ENCODE measurements at regions not wholly inside any gene's neighbourhood (a gene's known extent, or its start where the extent isn't known, plus 50 kb on each side); places are given as distances from the start of the nearest gene placed in this dataset.

GRCh38 chrX:112968351-112969133 lies 127.9 kb upstream of the AMOT start:
- Histone ChIP-seq H3K27me3 (ENCODE audit: insufficient read depth, low read depth) (no peaks in the 10 kb centered on the region), H3K4me2 (no peak overlapping the region), H3K27ac (no peak overlapping the region), H3K4me3 (IDR thresholded peaks at IDR 0.05; ENCODE audit: insufficient read depth, low read depth, low read length) (no peak overlapping the region), H2AFZ (ENCODE audit: low read depth) (no peak overlapping the region), H4K20me1 (ENCODE audit: insufficient read depth) (no peaks in the 10 kb centered on the region), H3K4me1 (ENCODE audit: low read depth, poor library complexity, severe bottlenecking) (no peaks in the 10 kb centered on the region), H3K9ac (no peak overlapping the region), H3K79me2 (ENCODE audit: insufficient read depth, low read depth) (no peaks in the 10 kb centered on the region), H3K36me3 (ENCODE audit: insufficient read depth) (no peaks in the 10 kb centered on the region)
- TF ChIP-seq, protein P1, sequence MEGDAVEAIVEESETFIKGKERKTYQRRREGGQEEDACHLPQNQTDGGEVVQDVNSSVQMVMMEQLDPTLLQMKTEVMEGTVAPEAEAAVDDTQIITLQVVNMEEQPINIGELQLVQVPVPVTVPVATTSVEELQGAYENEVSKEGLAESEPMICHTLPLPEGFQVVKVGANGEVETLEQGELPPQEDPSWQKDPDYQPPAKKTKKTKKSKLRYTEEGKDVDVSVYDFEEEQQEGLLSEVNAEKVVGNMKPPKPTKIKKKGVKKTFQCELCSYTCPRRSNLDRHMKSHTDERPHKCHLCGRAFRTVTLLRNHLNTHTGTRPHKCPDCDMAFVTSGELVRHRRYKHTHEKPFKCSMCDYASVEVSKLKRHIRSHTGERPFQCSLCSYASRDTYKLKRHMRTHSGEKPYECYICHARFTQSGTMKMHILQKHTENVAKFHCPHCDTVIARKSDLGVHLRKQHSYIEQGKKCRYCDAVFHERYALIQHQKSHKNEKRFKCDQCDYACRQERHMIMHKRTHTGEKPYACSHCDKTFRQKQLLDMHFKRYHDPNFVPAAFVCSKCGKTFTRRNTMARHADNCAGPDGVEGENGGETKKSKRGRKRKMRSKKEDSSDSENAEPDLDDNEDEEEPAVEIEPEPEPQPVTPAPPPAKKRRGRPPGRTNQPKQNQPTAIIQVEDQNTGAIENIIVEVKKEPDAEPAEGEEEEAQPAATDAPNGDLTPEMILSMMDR (conservative IDR thresholded peaks at IDR 0.05; ENCODE audit: low read depth, low read length) = no peak

- H4K20me1 ChIP-seq (ENCODE audit: insufficient read depth) = no peaks in the 10 kb centered on the region
- TF ChIP-seq, protein P1 (conservative IDR thresholded peaks at IDR 0.05; ENCODE audit: low read depth, low read length) = no peak
- no peaks in the 10 kb centered on the region for H3K36me3 ChIP-seq (ENCODE audit: insufficient read depth)
- H3K79me2 ChIP-seq (ENCODE audit: insufficient read depth, low read depth) = no peaks in the 10 kb centered on the region
- no peak overlapping the region for H3K4me2 ChIP-seq
- no peak overlapping the region for H3K4me3 ChIP-seq (IDR thresholded peaks at IDR 0.05; ENCODE audit: insufficient read depth, low read depth, low read length)
- H3K4me1 ChIP-seq (ENCODE audit: low read depth, poor library complexity, severe bottlenecking) = no peaks in the 10 kb centered on the region
- no peak overlapping the region for H3K27ac ChIP-seq
- no peak overlapping the region for H2AFZ ChIP-seq (ENCODE audit: low read depth)
- H3K27me3 ChIP-seq (ENCODE audit: insufficient read depth, low read depth) = no peaks in the 10 kb centered on the region
- H3K9ac ChIP-seq = no peak overlapping the region
These were observed 127.3 kb upstream of the AMOT start for GRCh38 chrX:112967903-112968302.

- no peak overlapping the region for H3K27ac ChIP-seq
- no peaks in the 10 kb centered on the region for H3K79me2 ChIP-seq (ENCODE audit: insufficient read depth, low read depth)
- TF ChIP-seq, protein P1 (conservative IDR thresholded peaks at IDR 0.05; ENCODE audit: low read depth, low read length) = no peak
- H4K20me1 ChIP-seq (ENCODE audit: insufficient read depth) = no peaks in the 10 kb centered on the region
- no peaks in the 10 kb centered on the region for H3K36me3 ChIP-seq (ENCODE audit: insufficient read depth)
- no peak overlapping the region for H3K4me3 ChIP-seq (IDR thresholded peaks at IDR 0.05; ENCODE audit: insufficient read depth, low read depth, low read length)
- no peaks in the 10 kb centered on the region for H3K27me3 ChIP-seq (ENCODE audit: insufficient read depth, low read depth)
- no peak overlapping the region for H3K9ac ChIP-seq
- H3K4me2 ChIP-seq = no peak overlapping the region
- H3K4me1 ChIP-seq (ENCODE audit: low read depth, poor library complexity, severe bottlenecking) = no peaks in the 10 kb centered on the region
- no peak overlapping the region for H2AFZ ChIP-seq (ENCODE audit: low read depth)
These were observed 126.7 kb upstream of the AMOT start for GRCh38 chrX:112967341-112967740.

DNA sequence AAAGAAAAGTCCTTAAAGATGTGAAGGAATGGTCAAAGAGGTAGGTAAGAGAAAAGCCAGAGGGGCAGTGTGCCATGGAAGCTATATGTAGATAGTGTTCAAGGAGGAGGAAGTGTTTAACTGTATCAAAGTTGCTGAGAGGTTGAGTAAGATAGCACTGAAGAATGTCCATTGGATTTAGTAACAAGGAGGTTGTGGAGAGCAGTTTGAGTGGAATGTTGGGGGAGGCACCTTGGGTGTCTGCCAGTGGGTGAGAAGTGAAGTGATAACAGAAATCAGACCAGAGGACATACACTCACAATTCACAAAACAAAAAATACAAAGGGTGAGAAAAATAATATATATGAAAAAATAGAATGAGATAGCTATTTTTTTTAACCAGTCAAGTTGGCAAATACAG lies 121.3 kb upstream of the AMOT start:
- Histone ChIP-seq H2AFZ (ENCODE audit: low read depth) (no peak overlapping the region), H3K27ac (no peak overlapping the region), H3K4me2 (no peak overlapping the region), H3K79me2 (ENCODE audit: insufficient read depth, low read depth) (no peaks in the 10 kb centered on the region), H3K9ac (no peak overlapping the region), H3K36me3 (ENCODE audit: insufficient read depth) (no peaks in the 10 kb centered on the region), H3K4me1 (ENCODE audit: low read depth, poor library complexity, severe bottlenecking) (no peaks in the 10 kb centered on the region), H3K27me3 (ENCODE audit: insufficient read depth, low read depth) (no peaks in the 10 kb centered on the region), H3K4me3 (IDR thresholded peaks at IDR 0.05; ENCODE audit: insufficient read depth, low read depth, low read length) (no peak overlapping the region), H4K20me1 (ENCODE audit: insufficient read depth) (no peaks in the 10 kb centered on the region)
- TF ChIP-seq, protein P1 (conservative IDR thresholded peaks at IDR 0.05; ENCODE audit: low read depth, low read length) = no peak
